HG02610 (cell line): ENCODE measurements at regions not wholly inside any gene's neighbourhood (a gene's known extent, or its start where the extent isn't known, plus 50 kb on each side); places are given as distances from the start of the nearest gene placed in this dataset.

Experiments
- ATAC-seq: cut with Tn5 transposase; IDR thresholded peaks from one replicate; pipeline ENCODE4 v1.9.1; 2021; ENCODE audit warnings: mild to moderate bottlenecking, moderate library complexity; ENCODE audit not compliant: unreplicated experiment

DNA sequence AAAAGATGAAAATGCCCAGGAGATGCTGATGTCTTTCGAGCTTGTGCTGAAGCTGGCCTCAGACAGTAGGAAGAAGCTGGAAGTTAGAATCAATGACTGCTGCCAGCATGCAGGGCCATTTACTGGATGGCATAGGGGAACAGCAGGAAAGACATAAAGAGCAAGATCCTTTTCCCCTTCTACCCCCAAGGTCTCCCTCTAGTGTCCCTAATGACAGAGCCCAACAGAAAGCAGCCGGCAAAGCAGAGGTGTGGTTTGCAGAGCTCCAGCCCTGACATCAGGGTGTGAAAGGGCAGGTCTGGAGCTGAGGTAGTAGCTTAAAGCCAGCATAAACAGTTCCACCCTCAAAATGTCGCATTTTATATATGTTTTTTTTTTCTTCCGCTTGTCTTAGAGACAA, 1560.7 kb upstream of the TMEM132C start:
- ATAC-seq, result no peak

DNA sequence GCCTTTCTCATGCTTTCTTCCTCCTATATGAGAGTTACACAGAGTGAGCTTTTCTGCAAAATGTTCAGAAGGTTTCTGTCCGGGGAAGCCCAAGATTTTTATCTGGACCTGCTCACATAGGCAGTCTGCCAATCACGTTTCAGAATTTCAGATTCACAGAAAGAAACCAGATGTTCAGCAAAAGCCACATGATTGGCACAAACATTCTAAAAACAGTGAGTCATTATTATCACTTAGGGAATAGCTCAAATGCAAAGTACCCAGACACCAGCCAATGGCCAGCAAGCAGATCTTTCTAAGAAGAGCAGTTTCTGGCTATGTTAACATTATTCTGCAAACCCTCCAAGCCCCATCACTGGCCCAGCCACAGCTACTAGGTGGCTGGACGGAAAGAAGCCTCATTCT, 1558.5 kb upstream of the TMEM132C start:
- ATAC-seq, result no peak

GRCh38 chr12:126718365-126718764, 1548.6 kb upstream of the TMEM132C start:
- no peak for ATAC-seq

DNA sequence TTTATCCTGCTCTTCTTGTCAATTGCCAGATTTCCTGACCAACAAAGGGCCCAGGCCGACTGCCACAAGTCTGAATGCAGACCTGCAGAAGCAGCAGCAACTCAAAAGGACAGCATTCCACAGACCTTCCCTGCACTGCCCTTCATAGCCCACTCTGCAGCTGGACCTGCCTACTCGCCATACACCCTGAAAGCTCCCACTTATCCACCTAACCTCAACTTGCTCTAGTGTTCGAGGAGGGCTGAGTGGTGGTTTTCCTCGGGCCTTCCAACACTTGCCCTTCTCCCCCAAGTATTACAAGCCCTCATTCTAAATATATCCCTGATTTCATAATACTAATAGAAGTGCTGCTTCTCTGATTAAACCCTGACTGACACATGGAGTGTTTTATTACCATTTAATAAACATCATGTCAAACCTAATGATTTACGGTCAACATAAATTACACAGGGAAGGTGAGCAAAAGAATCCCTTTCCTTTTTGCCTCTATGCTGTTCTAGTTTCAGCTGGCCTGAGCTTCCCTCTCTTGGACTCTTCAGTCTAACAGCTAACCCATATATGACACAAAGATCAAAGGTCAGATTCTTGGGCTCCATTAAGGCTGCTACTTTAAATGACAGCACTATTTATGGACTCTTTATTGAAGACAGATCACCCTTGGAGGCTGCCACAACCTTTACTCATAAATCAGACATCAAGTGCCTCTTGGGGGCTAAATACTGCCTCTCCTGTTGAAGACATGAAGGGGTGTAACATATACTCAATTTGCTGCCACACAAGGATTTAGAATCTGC, 1546.9 kb upstream of the TMEM132C start:
- no peak for ATAC-seq

DNA sequence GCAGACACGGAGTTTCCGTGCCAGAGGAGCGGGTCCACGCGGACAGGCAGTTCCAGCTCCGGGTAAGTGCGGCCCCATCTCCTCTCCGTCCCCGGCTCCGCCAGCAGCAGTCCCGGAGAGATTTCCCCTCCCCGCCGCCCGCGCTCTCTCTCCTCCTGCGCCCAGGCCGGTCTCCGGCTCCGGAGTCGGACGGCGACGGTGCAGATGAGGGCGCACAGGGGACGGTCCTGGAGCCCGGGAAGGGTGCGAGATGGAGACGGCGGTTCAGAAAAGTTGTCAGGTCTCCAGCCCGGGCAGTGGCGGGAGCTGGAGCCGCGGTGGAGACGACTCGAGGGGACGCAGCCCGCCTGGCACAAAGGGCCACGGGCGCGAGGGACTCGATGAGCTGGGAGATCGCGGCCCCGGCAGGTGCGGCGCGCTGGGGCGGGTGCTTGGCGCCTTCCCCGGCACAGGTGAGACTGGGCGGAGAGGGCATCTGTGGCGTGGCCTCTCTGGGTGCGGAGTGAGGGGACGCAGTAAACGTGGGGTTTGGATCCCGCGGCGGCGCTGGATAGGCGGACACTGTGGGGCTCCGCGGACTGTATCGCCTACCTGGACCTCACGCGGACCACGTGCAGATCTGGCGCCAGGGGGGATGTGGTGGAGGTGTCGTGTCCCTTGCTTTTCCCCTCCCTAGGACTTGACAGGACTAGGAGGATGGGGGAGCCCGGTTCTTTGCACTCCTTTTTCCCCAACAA, 1540.3 kb upstream of the TMEM132C start:
- ATAC-seq, result no peak

DNA sequence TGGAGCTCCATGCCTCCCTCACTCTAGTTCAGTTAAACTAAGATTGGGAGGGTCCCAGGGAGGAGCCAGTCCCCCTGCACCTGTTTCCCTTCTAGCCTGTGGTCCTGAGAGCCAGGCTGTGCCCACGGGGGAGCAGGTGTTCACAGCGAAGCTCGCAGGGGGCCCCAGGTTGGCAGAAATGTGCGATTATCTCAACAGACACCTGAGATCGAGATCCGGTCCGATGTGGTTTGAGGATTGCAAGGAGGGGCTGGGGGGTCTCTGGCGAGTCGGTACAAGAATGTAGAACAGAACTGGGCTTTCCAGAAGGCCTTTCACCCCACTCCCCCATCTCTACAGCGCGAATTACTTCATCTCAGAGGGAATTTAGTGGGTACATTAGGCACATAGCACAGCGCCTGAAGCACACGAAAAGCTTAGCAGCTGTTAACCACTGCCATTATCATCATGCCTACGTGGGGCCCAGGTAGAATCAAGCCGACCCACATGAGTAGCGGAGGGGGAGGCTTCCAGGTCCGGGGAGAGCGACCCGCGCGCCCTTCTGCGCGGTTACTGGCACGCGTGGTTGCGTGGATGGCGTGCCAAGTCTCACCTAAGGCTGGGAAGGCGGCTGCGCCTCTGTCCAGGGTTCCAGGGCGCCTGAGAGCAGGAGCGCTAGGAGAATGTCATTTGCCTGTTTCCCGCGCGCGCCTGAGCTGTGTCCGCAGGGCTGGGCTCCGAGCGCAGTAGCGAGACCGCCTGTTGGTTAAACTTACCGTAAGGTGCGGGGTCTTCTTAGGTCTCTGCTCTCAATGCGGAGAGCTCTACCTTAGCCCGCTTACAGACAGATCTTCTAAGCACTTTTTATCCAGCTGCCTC, 1539.5 kb upstream of the TMEM132C start:
- ATAC-seq, result no peak

DNA sequence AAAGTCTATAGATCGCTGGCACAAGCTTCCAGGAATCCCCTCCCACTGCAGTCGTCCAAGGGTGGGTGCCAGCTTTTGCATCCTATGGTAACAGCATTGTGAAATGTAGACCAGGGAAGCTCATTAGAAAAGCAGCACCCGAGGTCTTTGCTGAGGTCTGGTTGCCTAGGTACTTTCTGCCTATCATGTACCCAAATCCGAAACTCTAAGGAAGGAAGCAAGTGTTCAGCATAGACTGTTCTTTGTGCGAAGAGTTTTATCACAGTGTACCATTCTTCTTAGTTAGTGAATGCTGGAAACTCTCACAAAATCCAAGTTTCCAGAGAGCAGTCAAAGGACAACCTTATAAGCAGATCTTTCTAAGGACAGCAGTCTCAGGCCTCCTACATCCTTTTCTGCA, 1532.7 kb upstream of the TMEM132C start:
- ATAC-seq, result no peak

DNA sequence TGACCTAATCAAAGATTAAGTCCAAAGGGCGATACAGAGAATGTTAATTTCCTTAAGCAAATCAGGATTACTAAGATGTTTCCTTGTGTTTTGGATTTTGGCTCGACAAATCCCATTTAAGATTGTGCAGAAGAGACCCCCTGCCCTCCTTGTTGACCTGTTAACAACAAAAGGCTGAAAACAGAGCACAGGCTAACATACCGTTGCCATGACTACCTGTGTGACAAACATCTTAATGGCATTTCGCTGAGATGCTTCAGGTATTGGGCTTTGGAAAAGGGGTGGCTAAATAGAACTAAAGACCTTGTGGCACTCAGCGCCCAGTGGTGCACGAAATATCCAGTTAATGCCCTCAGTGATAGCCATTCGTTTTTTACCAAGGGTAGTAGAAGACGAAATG, 1532.3 kb upstream of the TMEM132C start:
- no peak for ATAC-seq

- no peak for ATAC-seq
Observed at GRCh38 chr12:126741536-126742240, 1525.3 kb upstream of the TMEM132C start.

DNA sequence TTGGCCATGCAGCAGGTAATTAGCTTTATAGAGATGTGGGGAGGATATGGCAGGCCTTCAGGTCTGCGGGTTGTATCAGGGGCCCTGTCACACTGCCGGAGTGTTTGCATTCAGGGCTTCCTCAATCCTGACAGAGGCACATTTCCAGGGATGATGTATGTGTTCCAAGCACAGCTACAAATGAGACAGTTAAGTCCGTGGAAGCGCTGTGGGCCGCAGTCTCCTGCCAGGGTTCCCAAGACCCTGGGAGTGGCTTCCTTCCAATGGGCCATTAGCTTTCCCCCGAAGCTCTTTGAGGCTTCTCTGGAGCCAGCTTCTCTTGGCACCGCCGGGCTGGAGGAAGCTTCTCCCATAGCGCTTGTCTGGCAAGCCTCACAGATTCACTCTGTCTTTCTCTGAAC, 1524.7 kb upstream of the TMEM132C start:
- ATAC-seq, result no peak

DNA sequence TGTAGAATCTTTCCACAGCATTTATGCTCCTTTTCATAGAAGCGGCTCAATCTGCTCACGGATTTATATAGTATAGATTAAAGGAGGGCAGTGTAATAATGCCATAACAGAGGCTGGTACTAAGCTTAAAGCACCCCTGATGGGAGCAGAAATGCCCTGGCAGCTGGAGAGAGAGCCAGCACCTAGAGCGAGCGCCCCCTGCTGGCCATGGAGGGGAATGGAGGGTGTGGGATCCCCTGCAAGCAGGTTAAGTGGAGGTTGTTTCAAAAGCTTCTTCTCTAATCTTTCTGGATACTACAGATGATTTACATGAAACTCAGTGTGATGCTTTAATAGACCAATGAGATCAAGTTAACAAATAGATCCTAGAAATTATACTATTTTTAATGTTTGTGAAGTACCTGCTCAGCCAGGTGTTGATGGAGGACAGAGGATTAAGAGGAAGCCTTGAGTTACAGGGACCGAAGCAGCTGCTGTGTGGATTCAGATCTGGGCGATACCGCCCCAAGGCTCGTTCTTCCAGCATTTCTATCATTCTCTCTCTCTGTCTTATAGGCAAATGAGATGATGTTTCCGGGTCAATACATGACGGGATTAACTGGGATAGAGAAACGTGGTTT, 1519.3 kb upstream of the TMEM132C start:
- ATAC-seq, result no peak

DNA sequence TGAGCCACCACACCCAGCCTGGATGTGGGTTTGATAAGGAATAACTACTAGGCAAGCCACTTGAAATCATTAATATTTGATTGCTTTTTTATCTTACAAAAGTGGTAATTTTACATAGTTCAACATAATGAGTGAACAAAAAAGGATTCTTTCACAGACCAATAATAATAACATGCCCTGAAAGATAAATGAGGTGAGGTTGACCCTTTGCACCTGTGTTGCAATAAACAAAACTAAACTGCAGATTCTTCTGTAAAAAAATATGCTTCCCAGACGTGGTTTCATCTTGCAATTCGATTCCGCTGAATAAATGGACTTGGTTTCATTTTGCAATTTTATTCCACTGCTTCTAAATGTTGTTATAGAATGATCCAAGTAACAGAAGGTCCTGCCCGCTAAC, 1514.9 kb upstream of the TMEM132C start:
- ATAC-seq, result no peak

GRCh38 chr12:126757326-126757725, 1509.6 kb upstream of the TMEM132C start:
- ATAC-seq, result no peak

DNA sequence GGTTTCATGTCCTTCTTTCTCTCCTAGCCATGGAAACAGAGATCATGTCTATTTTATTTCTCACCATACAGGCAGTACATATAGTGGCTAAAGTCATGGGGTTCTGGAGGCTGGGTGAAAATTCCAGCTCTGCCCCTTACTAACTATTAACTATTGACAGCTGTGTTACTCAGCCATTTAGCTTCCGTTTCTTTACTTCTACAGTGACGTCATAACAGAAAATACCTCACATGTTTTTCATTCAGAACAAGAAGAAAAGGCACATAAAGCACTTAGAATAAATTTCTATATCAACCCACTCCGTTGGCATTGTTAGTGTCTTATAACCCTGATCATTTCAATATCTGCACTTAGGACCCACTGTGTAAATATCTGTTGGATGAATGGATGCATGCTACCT, 1506.9 kb upstream of the TMEM132C start:
- ATAC-seq, result no peak

DNA sequence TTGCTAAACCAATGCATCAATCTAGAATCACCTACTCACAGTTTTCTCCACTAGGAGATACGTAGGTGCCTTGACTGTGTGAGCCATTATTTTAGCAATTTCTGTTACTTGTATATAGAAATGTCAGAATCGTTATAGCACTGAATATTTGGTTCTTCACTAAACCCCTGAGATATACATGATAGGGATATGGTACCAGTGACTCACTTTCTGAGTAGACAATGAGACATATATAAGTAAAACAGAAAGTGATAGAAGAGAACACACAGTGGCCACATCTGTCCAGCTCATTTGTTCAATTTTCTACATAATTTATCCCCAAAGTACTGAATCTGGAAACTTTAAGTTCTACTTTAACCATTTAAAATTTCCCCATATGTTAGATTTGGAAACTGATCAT, 1505.5 kb upstream of the TMEM132C start:
- no peak for ATAC-seq

DNA sequence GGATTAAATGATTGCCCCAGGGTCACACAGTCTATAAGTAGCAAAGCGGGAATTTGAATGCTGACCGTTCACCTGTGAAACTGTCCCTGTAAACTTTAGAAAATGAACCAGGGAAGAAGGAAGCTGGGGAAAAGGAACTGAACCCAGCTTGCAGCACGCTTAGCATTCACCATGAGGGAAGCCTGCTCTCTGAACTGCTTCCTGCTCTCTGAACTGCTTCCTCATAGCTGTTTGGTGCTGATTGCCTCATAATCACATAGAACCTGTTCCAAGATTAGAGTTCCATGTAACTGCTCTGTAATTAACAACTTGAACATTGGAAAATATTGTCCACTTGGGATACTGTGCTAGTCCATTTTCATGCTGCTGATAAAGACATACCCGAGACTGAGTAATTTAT, 1504.8 kb upstream of the TMEM132C start:
- ATAC-seq, result no peak

- no peak for ATAC-seq
Observed at GRCh38 chr12:126763359-126763758, 1503.6 kb upstream of the TMEM132C start.

DNA sequence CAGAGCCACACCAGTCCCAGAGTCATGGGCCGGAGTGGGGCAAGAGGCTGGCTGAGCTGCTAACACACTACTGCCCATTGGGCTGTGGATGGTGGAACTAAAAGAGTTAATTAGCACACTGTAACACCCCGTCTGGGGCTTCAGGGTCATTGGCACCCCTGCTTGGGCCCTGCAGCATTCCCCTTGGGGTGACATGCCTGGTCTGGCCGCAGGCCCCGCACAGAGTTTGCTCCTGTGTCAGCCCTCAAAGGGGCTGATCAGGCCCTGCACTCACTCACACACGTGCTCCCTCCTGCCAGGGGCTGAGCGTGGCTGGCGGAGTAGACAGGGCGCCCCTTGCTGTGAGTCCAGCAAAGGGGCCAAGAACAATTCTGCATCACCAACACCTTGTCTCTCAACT, 1499.6 kb upstream of the TMEM132C start:
- ATAC-seq, result no peak

DNA sequence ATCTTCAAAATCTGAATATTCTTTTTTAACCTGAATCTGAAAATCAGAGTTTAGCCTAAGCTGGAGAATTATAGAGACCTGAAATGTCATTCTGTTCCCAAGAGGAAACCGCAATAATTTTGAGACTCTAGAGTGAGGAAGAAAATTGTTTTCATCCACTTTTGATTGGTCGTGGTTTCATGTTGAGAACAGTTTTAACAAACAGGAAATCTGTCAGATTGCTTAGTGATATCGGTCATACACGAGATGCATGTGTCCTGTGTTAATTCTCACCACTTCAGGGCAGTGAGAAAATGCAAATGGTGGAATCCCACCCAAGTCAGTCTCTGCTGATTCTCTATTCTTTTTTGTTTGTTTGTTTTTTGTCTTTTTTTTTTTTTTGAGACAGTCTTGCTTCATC, 1498.5 kb upstream of the TMEM132C start:
- no peak for ATAC-seq

GRCh38 chr12:126770188-126770587, 1496.8 kb upstream of the TMEM132C start:
- no peak for ATAC-seq
